HUES48 (cell line): ENCODE measurements at regions not wholly inside any gene's neighbourhood (a gene's known extent, or its start where the extent isn't known, plus 50 kb on each side); places are given as distances from the start of the nearest gene placed in this dataset.

Experiments used
- H3K27ac ChIP-seq: one replicate; pipeline ENCODE4 v1.7.0; 2013; ENCODE audit warnings: low read depth, low read length, inconsistent platforms
- H3K27me3 ChIP-seq: 2 replicates; pipeline ENCODE4 v1.6.1; 2013; ENCODE audit warnings: mild to moderate bottlenecking, low read length; ENCODE audit not compliant: control insufficient read depth, insufficient read depth
- H3K36me3 ChIP-seq: 2 replicates; pipeline ENCODE4 v1.6.1; 2013; ENCODE audit warnings: low read length; ENCODE audit not compliant: control insufficient read depth, insufficient read depth
- H3K4me1 ChIP-seq: 2 replicates; pipeline ENCODE4 v1.6.1; 2013; ENCODE audit warnings: mild to moderate bottlenecking, low read length; ENCODE audit not compliant: control insufficient read depth, insufficient read depth
- H3K4me3 ChIP-seq: 2 replicates; pipeline ENCODE4 v1.5.1; 2013; ENCODE audit warnings: mild to moderate bottlenecking, low read depth, low read length
- H3K9ac ChIP-seq: 2 replicates; pipeline ENCODE4 v1.6.1; 2013; ENCODE audit warnings: mild to moderate bottlenecking, low read depth, low read length, moderate library complexity
- H3K9me3 ChIP-seq: 2 replicates; pipeline ENCODE4 v1.6.1; 2013; ENCODE audit warnings: low read length; ENCODE audit not compliant: control insufficient read depth, insufficient read depth

- Histone ChIP-seq H3K9me3 (no peaks in the 10 kb centered on the region), H3K27me3 (peaks cover 10% of the 10 kb centered on the region; the same call in 1 of the 2 replicates), H3K36me3 (no peaks in the 10 kb centered on the region), H3K9ac (no peak overlapping the region), H3K27ac (no peak overlapping the region), H3K4me1 (no peaks in the 10 kb centered on the region), H3K4me3 (no peak overlapping the region)
Observed at GRCh38 chr1:17890056-17890814, 135.1 kb downstream of the ACTL8 start.

- H3K27me3 ChIP-seq, result peaks cover 10% of the 10 kb centered on the region; the same call in 1 of the 2 replicates
- no peaks in the 10 kb centered on the region for H3K36me3 ChIP-seq
- H3K9me3 ChIP-seq, result no peaks in the 10 kb centered on the region
- H3K9ac ChIP-seq, result no peak overlapping the region
- no peaks in the 10 kb centered on the region for H3K4me1 ChIP-seq
- H3K27ac ChIP-seq, result no peak overlapping the region
- H3K4me3 ChIP-seq, result no peak overlapping the region
Observed at GRCh38 chr1:17890815-17891191, 135.7 kb downstream of the ACTL8 start.

GRCh38 chr1:17891205-17892110 is 136.3 kb downstream of the ACTL8 start:
- Histone ChIP-seq H3K9me3 (no peaks in the 10 kb centered on the region), H3K4me1 (no peaks in the 10 kb centered on the region), H3K9ac (no peak overlapping the region), H3K27me3 (peaks cover 10% of the 10 kb centered on the region; the same call in 1 of the 2 replicates), H3K27ac (no peak overlapping the region), H3K4me3 (no peak overlapping the region), H3K36me3 (no peaks in the 10 kb centered on the region)

GRCh38 chr1:17892225-17892624 is 137.1 kb downstream of the ACTL8 start:
- H3K27ac ChIP-seq, result no peak overlapping the region
- no peaks in the 10 kb centered on the region for H3K36me3 ChIP-seq
- no peak overlapping the region for H3K4me3 ChIP-seq
- peaks cover 10% of the 10 kb centered on the region; the same call in 1 of the 2 replicates for H3K27me3 ChIP-seq
- no peaks in the 10 kb centered on the region for H3K9me3 ChIP-seq
- no peak overlapping the region for H3K9ac ChIP-seq
- no peaks in the 10 kb centered on the region for H3K4me1 ChIP-seq

GRCh38 chr1:17892851-17893250 is 137.7 kb downstream of the ACTL8 start:
- no peak overlapping the region for H3K9ac ChIP-seq
- no peak overlapping the region for H3K27ac ChIP-seq
- H3K27me3 ChIP-seq, result peaks cover 10% of the 10 kb centered on the region; the same call in 1 of the 2 replicates
- no peaks in the 10 kb centered on the region for H3K36me3 ChIP-seq
- H3K4me1 ChIP-seq, result no peaks in the 10 kb centered on the region
- H3K4me3 ChIP-seq, result no peak overlapping the region
- H3K9me3 ChIP-seq, result no peaks in the 10 kb centered on the region

- Histone ChIP-seq H3K27ac (no peak overlapping the region), H3K9ac (no peak overlapping the region), H3K27me3 (peaks cover 11% of the 10 kb centered on the region; the same call in 1 of the 2 replicates), H3K4me1 (no peaks in the 10 kb centered on the region), H3K9me3 (no peaks in the 10 kb centered on the region), H3K36me3 (no peaks in the 10 kb centered on the region), H3K4me3 (no peak overlapping the region)
Observed at GRCh38 chr1:17893891-17894631, 138.9 kb downstream of the ACTL8 start.

- Histone ChIP-seq H3K9me3 (no peaks in the 10 kb centered on the region), H3K27me3 (peaks cover 11% of the 10 kb centered on the region; the same call in 1 of the 2 replicates), H3K36me3 (no peaks in the 10 kb centered on the region), H3K4me1 (no peaks in the 10 kb centered on the region), H3K9ac (no peak overlapping the region), H3K27ac (no peak overlapping the region), H3K4me3 (no peak overlapping the region)
Observed at GRCh38 chr1:17895401-17895800, 140.3 kb downstream of the ACTL8 start.

GRCh38 chr1:17895986-17896385 is 140.9 kb downstream of the ACTL8 start:
- Histone ChIP-seq H3K9ac (no peak overlapping the region), H3K36me3 (no peaks in the 10 kb centered on the region), H3K4me3 (no peak overlapping the region), H3K4me1 (no peaks in the 10 kb centered on the region), H3K27ac (no peak overlapping the region), H3K9me3 (no peaks in the 10 kb centered on the region), H3K27me3 (0 out of 2 replicates have a peak, but pooled peaks cover 6% of the 10 kb centered on the region)

- Histone ChIP-seq H3K4me3 (no peak overlapping the region), H3K36me3 (no peaks in the 10 kb centered on the region), H3K27me3 (peaks cover 14% of the 10 kb centered on the region; the same call in 1 of the 2 replicates), H3K9ac (no peak overlapping the region), H3K9me3 (no peaks in the 10 kb centered on the region), H3K4me1 (no peaks in the 10 kb centered on the region), H3K27ac (no peak overlapping the region)
Observed at GRCh38 chr1:17903386-17903785, 148.3 kb downstream of the ACTL8 start.

- peaks cover 11% of the 10 kb centered on the region; the same call in 1 of the 2 replicates for H3K27me3 ChIP-seq
- H3K9me3 ChIP-seq, result no peaks in the 10 kb centered on the region
- no peaks in the 10 kb centered on the region for H3K36me3 ChIP-seq
Observed at GRCh38 chr1:17904290-17904689, 149.2 kb downstream of the ACTL8 start.

More at GRCh38 chr1:17904290-17904689, 149.2 kb downstream of the ACTL8 start:
- Histone ChIP-seq H3K4me1 (peaks cover 3% of the 10 kb centered on the region; the same call in 1 of the 2 replicates), H3K9ac (no peak overlapping the region), H3K27ac (no peak overlapping the region), H3K4me3 (no peak overlapping the region)
